SK-N-SH (cell line): ENCODE measurements at regions not wholly inside any gene's neighbourhood (a gene's known extent, or its start where the extent isn't known, plus 50 kb on each side); places are given as distances from the start of the nearest gene placed in this dataset.

Experiments used
- CTCF ChIA-PET: fragments of 300-600, 350-600 bp; formaldehyde crosslinking; extraction: SDS; loops from one replicate; lab custom pipeline; 2021; lab: Yijun Ruan, JAX
- POLR2A ChIA-PET: fragments of 350-600 bp; sonication (Branson Sonifier 250); formaldehyde crosslinking; extraction: SDS; loops from one replicate; lab custom pipeline; 2020; ENCODE audit warnings: antibody characterized with exemption, inconsistent platforms; lab: Yijun Ruan, JAX
- DNase-seq: peaks from one replicate; pipeline ENCODE4 v3.0.0; 2012
- H2AFZ ChIP-seq: fragments of 200-600 bp; sonication (generic); 2 replicates; pipeline ENCODE4 v1.8.1; 2016; ENCODE audit warnings: antibody characterized with exemption, mild to moderate bottlenecking, low read depth
- H3F3A ChIP-seq: fragments of 200-600 bp; sonication (generic); replicated peaks from 2 replicates; pipeline ENCODE3; 2016; ENCODE audit warnings: antibody characterized with exemption, mild to moderate bottlenecking; ENCODE audit not compliant: insufficient read depth
- H3K27ac ChIP-seq, 2 experiments: fragments of 200-500 bp in 1 of 2; fragments of 200-600 bp in 1 of 2; sonication (Bioruptor generic) in 1 of 2; sonication (generic), shearing (Covaris generic) in 1 of 2; 2 replicates each; pipeline versions ENCODE4 v1.5.1 to v1.6.1; 2014 to 2016; ENCODE audit warnings: low read depth in 2 of 2, inconsistent platforms in 1 of 2, low read length in 1 of 2, mild to moderate bottlenecking in 1 of 2, mixed read lengths in 1 of 2
- H3K27me3 ChIP-seq: fragments of 200-600 bp; sonication (generic), shearing (Covaris generic); 2 replicates; pipeline ENCODE4 v1.6.1; 2016; ENCODE audit warnings: mixed run types; ENCODE audit not compliant: insufficient read depth
- H3K36me3 ChIP-seq, 2 experiments: fragments of 200-500 bp in 1 of 2; fragments of 200-600 bp in 1 of 2; sonication (Bioruptor generic) in 1 of 2; sonication (generic) in 1 of 2; replicated peaks in 1 of 2; 2 replicates each; pipeline versions ENCODE3 to v1.5.1; 2014 to 2016; ENCODE audit warnings: low read length in 1 of 2, mild to moderate bottlenecking in 1 of 2; ENCODE audit not compliant: insufficient read depth in 2 of 2, control insufficient read depth in 1 of 2
- H3K4me1 ChIP-seq, 2 experiments: fragments of 200-500 bp in 1 of 2; fragments of 200-600 bp in 1 of 2; sonication (Bioruptor generic) in 1 of 2; sonication (generic), shearing (Covaris generic) in 1 of 2; 2 replicates each; pipeline versions ENCODE4 v1.5.1 to v1.6.1; 2014 to 2016; ENCODE audit warnings: low read depth in 1 of 2, low read length in 1 of 2, mixed run types in 1 of 2; ENCODE audit not compliant: insufficient read depth in 2 of 2, control insufficient read depth in 1 of 2
- H3K4me2 ChIP-seq: fragments of 200-600 bp; sonication (generic), shearing (Covaris generic); 2 replicates; pipeline ENCODE4 v1.6.1; 2017; ENCODE audit warnings: mixed run types
- H3K4me3 ChIP-seq, 2 experiments: fragments of 200-500 bp in 1 of 2; fragments of 200-600 bp in 1 of 2; sonication (Bioruptor generic) in 1 of 2; sonication (generic), shearing (Covaris generic) in 1 of 2; 2 replicates each; pipeline versions ENCODE4 v1.5.1 to v1.8.1; 2014 to 2016; ENCODE audit warnings: low read depth in 2 of 2, inconsistent platforms in 1 of 2, low read length in 1 of 2, mild to moderate bottlenecking in 1 of 2, mixed read lengths in 1 of 2, moderate library complexity in 1 of 2
- H3K79me2 ChIP-seq: fragments of 200-600 bp; sonication (generic); 2 replicates; pipeline ENCODE4 v1.8.1; 2017; ENCODE audit warnings: mild to moderate bottlenecking; ENCODE audit not compliant: insufficient read depth
- H3K9ac ChIP-seq: fragments of 200-600 bp; sonication (generic); 2 replicates; pipeline ENCODE4 v1.6.1; 2017; ENCODE audit warnings: mixed run types
- H3K9me2 ChIP-seq: fragments of 200-600 bp; sonication (generic); 2 replicates; pipeline ENCODE4 v1.6.1; 2017; ENCODE audit warnings: mixed run types
- H3K9me3 ChIP-seq: fragments of 200-600 bp; sonication (generic); 2 replicates; pipeline ENCODE4 v1.6.1; 2017; ENCODE audit warnings: mixed run types, mild to moderate bottlenecking, moderate library complexity
- H4K20me1 ChIP-seq: fragments of 200-600 bp; sonication (generic); 2 replicates; pipeline ENCODE4 v1.6.1; 2017; ENCODE audit warnings: mild to moderate bottlenecking, mixed run types; ENCODE audit not compliant: insufficient read depth
- CHD2 ChIP-seq: fragments of 150-350 bp; IDR thresholded peaks from 2 replicates; pipeline ENCODE4 v1.6.1; 2018; ENCODE audit warnings: low read length; ENCODE audit not compliant: partially characterized antibody
- FOXJ3 ChIP-seq: sonication (generic); formaldehyde crosslinking; IDR thresholded peaks from 2 replicates; pipeline ENCODE4 v1.5.1; 2020; ENCODE audit warnings: mild to moderate bottlenecking, missing genetic modification reagents
- FOXM1 ChIP-seq: IDR thresholded peaks from 2 replicates; pipeline ENCODE4 v1.4.0; 2012; ENCODE audit warnings: low read depth, mild to moderate bottlenecking
- GABPA ChIP-seq: IDR thresholded peaks from 2 replicates; pipeline ENCODE4 v1.4.0; 2012; ENCODE audit warnings: low read depth, mild to moderate bottlenecking
- GATA2 ChIP-seq: sonication (generic); formaldehyde crosslinking; IDR thresholded peaks from 2 replicates; pipeline ENCODE4 v1.5.0; 2020; ENCODE audit warnings: mild to moderate bottlenecking, missing genetic modification reagents
- JUND ChIP-seq: IDR thresholded peaks from 2 replicates; pipeline ENCODE4 v1.4.0; 2012
- MXI1 ChIP-seq: IDR thresholded peaks from 2 replicates; pipeline ENCODE4 v1.6.1; 2012; ENCODE audit warnings: mild to moderate bottlenecking, low read depth, low read length, improper control_type of control experiment
- NRF1 ChIP-seq: IDR thresholded peaks from 2 replicates; pipeline ENCODE4 v1.6.1; 2012; ENCODE audit warnings: low read depth, mild to moderate bottlenecking, low read length
- POLR2AphosphoS5 ChIP-seq: IDR thresholded peaks from 2 replicates; pipeline ENCODE4 v1.6.1; 2012; ENCODE audit warnings: low read depth, low read length
- RAD21 ChIP-seq: IDR thresholded peaks from 2 replicates; pipeline ENCODE4 v1.6.1; 2012; ENCODE audit warnings: mild to moderate bottlenecking, low read length
- RFX5 ChIP-seq: IDR thresholded peaks from 2 replicates; pipeline ENCODE4 v1.6.1; 2012; ENCODE audit warnings: mild to moderate bottlenecking, improper control_type of control experiment, low read length
- RXRA ChIP-seq: IDR thresholded peaks from 2 replicates; pipeline ENCODE4 v1.4.0; 2012; ENCODE audit warnings: low read depth, mild to moderate bottlenecking, borderline replicate concordance
- SMC3 ChIP-seq: IDR thresholded peaks from 2 replicates; pipeline ENCODE4 v1.6.1; 2012; ENCODE audit warnings: low read depth, low read length, improper control_type of control experiment
- YY1 ChIP-seq: IDR thresholded peaks from 2 replicates; pipeline ENCODE4 v1.4.0; 2012; ENCODE audit warnings: low read depth, mild to moderate bottlenecking
- ZBTB33 ChIP-seq: IDR thresholded peaks from 2 replicates; pipeline ENCODE4 v1.4.0; 2012; ENCODE audit warnings: low read depth, borderline replicate concordance
- WGBS: methylation state at CpG from one replicate; pipeline ENCODE4 v1.1.6; 2017; ENCODE audit warnings: low lambda C conversion rate; 5-methylcytosine and 5-hydroxymethylcytosine counted together
- TF ChIP-seq, protein P1 (sequence below): IDR thresholded peaks from 2 replicates; pipeline ENCODE4 v1.4.0; 2012; ENCODE audit warnings: low read depth

DNA sequence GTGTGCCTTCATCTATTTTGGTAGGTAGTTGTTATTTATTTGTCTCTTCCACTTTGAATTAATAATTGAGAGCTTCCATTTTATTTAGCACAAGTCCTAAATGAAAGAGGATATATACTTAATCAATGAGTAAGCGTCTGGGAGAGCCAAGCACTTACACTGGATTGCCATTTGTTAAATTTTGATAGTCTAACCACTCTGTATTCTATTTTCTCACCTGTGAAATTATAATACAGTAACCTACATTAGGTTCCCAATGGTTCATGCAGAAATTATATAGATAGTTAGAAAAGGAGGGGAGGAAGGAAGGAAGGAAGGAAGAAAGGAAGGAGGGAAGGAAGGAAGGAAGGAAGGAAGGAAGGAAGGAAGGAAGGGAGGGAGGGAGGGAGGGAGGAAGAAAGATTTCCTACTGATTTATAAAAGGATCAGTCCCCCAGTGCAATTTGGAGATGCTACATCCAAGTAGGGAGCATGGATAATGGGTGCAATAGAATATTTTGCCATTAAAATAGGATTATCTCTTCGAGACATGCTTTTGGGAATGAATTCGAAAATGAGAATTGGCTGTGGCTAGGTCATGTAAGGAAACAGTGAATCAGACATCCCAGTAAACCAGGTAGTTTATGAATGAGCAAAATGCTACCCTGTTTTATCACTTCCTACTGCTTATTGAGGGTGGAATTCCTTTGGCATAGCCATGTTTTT is 239.8 kb downstream of the PCDH7 start:
- Histone ChIP-seq H2AFZ (no peak overlapping the region), H3K36me3 (no peaks in the 10 kb centered on the region), H3K4me3 (no peak overlapping the region), H3K4me1 (peaks cover 0 to 4% of the 10 kb centered on the region in 2 experiments; a peak in 1 of 4 replicates), H4K20me1 (no peaks in the 10 kb centered on the region), H3K27me3 (no peaks in the 10 kb centered on the region), H3K4me2 (no peak overlapping the region), H3K9me3 (no peaks in the 10 kb centered on the region), H3K27ac (no peak overlapping the region), H3K79me2 (no peaks in the 10 kb centered on the region), H3K9me2 (no peaks in the 10 kb centered on the region), H3F3A (no peaks in the 10 kb centered on the region), H3K9ac (no peak overlapping the region)
- no peak for TF ChIP-seq SMC3
- TF ChIP-seq GATA2, result no peak
- no peak for TF ChIP-seq CHD2
- no peak for TF ChIP-seq RFX5
- TF ChIP-seq MXI1, result no peak
- no peak for TF ChIP-seq GABPA
- no peak for TF ChIP-seq RAD21
- no peak for TF ChIP-seq FOXM1
- TF ChIP-seq NRF1, result no peak
- no peak for TF ChIP-seq JUND
- TF ChIP-seq RXRA, result no peak
- 49% methylated on average over 3 of the region's 3 CpGs for WGBS
- ChIA-PET POLR2A (no interaction called here), CTCF (no interaction called here)
- no peak for DNase-seq

- Histone ChIP-seq H3F3A (no peaks in the 10 kb centered on the region), H3K79me2 (no peaks in the 10 kb centered on the region), H3K4me2 (no peak overlapping the region), H3K36me3 (no peaks in the 10 kb centered on the region), H2AFZ (no peak overlapping the region), H3K9me2 (no peaks in the 10 kb centered on the region), H3K9ac (no peak overlapping the region), H3K27ac (no peak overlapping the region), H3K4me3 (no peak overlapping the region), H3K4me1 (peaks cover 0 to 4% of the 10 kb centered on the region in 2 experiments; a peak in 1 of 4 replicates), H3K27me3 (no peaks in the 10 kb centered on the region), H3K9me3 (no peaks in the 10 kb centered on the region), H4K20me1 (no peaks in the 10 kb centered on the region)
- DNase-seq, result no peak
- TF ChIP-seq, protein P1, sequence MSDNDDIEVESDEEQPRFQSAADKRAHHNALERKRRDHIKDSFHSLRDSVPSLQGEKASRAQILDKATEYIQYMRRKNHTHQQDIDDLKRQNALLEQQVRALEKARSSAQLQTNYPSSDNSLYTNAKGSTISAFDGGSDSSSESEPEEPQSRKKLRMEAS, result no peak
- no peak for TF ChIP-seq CHD2
- TF ChIP-seq FOXM1, result no peak
- no peak for TF ChIP-seq FOXJ3 (CRISPR knock-in tag)
- no peak for TF ChIP-seq POLR2AphosphoS5
- no peak for TF ChIP-seq ZBTB33
- TF ChIP-seq YY1, result no peak
- no peak for TF ChIP-seq SMC3
- ChIA-PET POLR2A (no interaction called here), CTCF (no interaction called here)
Observed at GRCh38 chr4:30962939-30963338, 242.8 kb downstream of the PCDH7 start.
